Naive thymus-derived CD4-positive, alpha-beta T cell (primary cell): ENCODE measurements at regions not wholly inside any gene's neighbourhood (a gene's known extent, or its start where the extent isn't known, plus 50 kb on each side); places are given as distances from the start of the nearest gene placed in this dataset.

ENCODE experiments used
- ATAC-seq: fragments of 150-1000 bp; cut with Tn5 transposase; 2 replicates; pipeline ENCODE4 v1.10.0; 2021; ENCODE audit warnings: mild to moderate bottlenecking, moderate library complexity
- CTCF ChIA-PET: fragments of 350-600 bp; sonication (Branson Sonifier 250); formaldehyde crosslinking; loops from one replicate; lab custom pipeline; 2021; ENCODE audit warnings: antibody characterized with exemption; lab: Charles Lee
- POLR2A ChIA-PET: fragments of 350-600 bp; sonication (Branson Sonifier 250); formaldehyde crosslinking; loops from one replicate; lab custom pipeline; 2021; ENCODE audit warnings: antibody characterized with exemption, inconsistent platforms; lab: Charles Lee
- DNase-seq, 9 donors: peaks; one replicate each; pipeline versions ENCODE4 v3.0.0 to v3.0.0-alpha.2; 2020 to 2022; ENCODE audit warnings: mixed read lengths in 1 of 9
- H3K27ac ChIP-seq: one replicate; pipeline ENCODE4 v1.7.0; 2013; ENCODE audit warnings: mild to moderate bottlenecking, low read depth, low read length, moderate library complexity
- H3K27me3 ChIP-seq, 2 donors: one replicate each; pipeline ENCODE4 v1.7.0; 2013; ENCODE audit warnings: low read length in 2 of 2, mild to moderate bottlenecking in 2 of 2, moderate library complexity in 2 of 2; ENCODE audit not compliant: control insufficient read depth in 2 of 2, insufficient read depth in 2 of 2
- H3K36me3 ChIP-seq, 3 experiments: 1 replicate in 2 of 3; 2 replicates in 1 of 3; pipeline ENCODE4 v1.7.0; 2013; ENCODE audit warnings: low read length in 3 of 3, mild to moderate bottlenecking in 3 of 3, moderate library complexity in 1 of 3; ENCODE audit not compliant: insufficient read depth in 3 of 3, control insufficient read depth in 2 of 3
- H3K4me1 ChIP-seq, 2 donors: one replicate each; pipeline ENCODE4 v1.7.0; 2013; ENCODE audit warnings: low read length in 2 of 2, mild to moderate bottlenecking in 2 of 2, moderate library complexity in 1 of 2; ENCODE audit not compliant: control insufficient read depth in 2 of 2, insufficient read depth in 2 of 2
- H3K4me3 ChIP-seq: 2 replicates; pipeline ENCODE4 v1.7.0; 2013; ENCODE audit warnings: mild to moderate bottlenecking, low read length
- H3K9me3 ChIP-seq, 3 experiments: 1 replicate in 2 of 3; 2 replicates in 1 of 3; pipeline ENCODE4 v1.7.0; 2013; ENCODE audit warnings: low read length in 3 of 3; ENCODE audit not compliant: control insufficient read depth in 2 of 3
- H3K27ac Mint-ChIP-seq, 9 donors: one replicate each; pipeline ENCODE4 v1.8.0; 2020 to 2022; ENCODE audit warnings: mixed read lengths in 9 of 9, mild to moderate bottlenecking in 8 of 9, moderate library complexity in 5 of 9, inconsistent platforms in 2 of 9
- H3K27me3 Mint-ChIP-seq, 5 donors: one replicate each; pipeline ENCODE4 v1.8.0; 2021 to 2022; ENCODE audit warnings: mixed read lengths in 5 of 5, mild to moderate bottlenecking in 1 of 5
- H3K36me3 Mint-ChIP-seq, 5 donors: one replicate each; pipeline ENCODE4 v1.8.0; 2020 to 2022; ENCODE audit warnings: mixed read lengths in 5 of 5, mild to moderate bottlenecking in 3 of 5, inconsistent platforms in 1 of 5
- H3K4me1 Mint-ChIP-seq, 7 donors: one replicate each; pipeline ENCODE4 v1.8.0; 2020 to 2022; ENCODE audit warnings: mixed read lengths in 7 of 7, mild to moderate bottlenecking in 3 of 7, inconsistent platforms in 1 of 7
- H3K4me3 Mint-ChIP-seq, 10 donors: one replicate each; pipeline ENCODE4 v1.8.0; 2020 to 2022; ENCODE audit warnings: mild to moderate bottlenecking in 10 of 10, mixed read lengths in 10 of 10, moderate library complexity in 6 of 10, inconsistent platforms in 2 of 10
- H3K9me3 Mint-ChIP-seq, 11 donors: one replicate each; pipeline ENCODE4 v1.8.0; 2020 to 2022; ENCODE audit warnings: mixed read lengths in 11 of 11, mild to moderate bottlenecking in 4 of 11, inconsistent platforms in 1 of 11, moderate library complexity in 1 of 11
- intact Hi-C, 2 donors: fragments of 100-400 bp; cut with micrococcal nuclease; formaldehyde crosslinking; loops; one replicate each; pipeline ENCODE4 v1.15.1; 2023

DNA sequence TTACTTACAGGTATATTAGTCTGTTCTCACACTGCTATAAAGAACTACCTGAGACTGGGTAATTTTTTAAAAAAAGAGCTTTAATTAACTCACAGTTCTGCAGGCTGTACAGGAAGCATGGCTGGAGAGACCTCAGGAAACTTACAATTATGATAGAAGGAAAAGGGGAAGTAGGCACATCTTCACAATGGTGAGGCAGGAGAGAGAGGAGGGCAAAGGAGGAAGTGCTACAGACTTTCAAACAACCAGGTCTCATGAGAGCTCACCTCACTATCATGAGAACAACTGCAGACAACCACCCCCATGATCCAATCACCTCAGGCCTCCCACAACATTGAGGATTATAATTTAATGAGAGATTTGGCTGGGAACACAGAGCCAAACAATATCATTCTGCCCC is 511.7 kb downstream of the SLITRK6 start:
- DNase-seq, result no peak
- H3K9me3 ChIP-seq, result no peaks in the 10 kb centered on the region
- Mint-ChIP-seq H3K27ac (no peak overlapping the region), H3K4me3 (no peak overlapping the region), H3K36me3 (no peaks in the 10 kb centered on the region), H3K4me1 (no peaks in the 10 kb centered on the region), H3K9me3 (peaks cover 0 to 12% (median 1%) of the 10 kb centered on the region in 11 donors), H3K27me3 (no peaks in the 10 kb centered on the region)
- no peak overlapping the region for H3K4me3 ChIP-seq
- ATAC-seq, result no peak
- H3K27me3 ChIP-seq, result no peaks in the 10 kb centered on the region
- no peak overlapping the region for H3K27ac ChIP-seq
- intact Hi-C loops, result no loop called here
- H3K36me3 ChIP-seq, result no peaks in the 10 kb centered on the region
- no peaks in the 10 kb centered on the region for H3K4me1 ChIP-seq
- ChIA-PET CTCF (no interaction called here), POLR2A (no interaction called here)

DNA sequence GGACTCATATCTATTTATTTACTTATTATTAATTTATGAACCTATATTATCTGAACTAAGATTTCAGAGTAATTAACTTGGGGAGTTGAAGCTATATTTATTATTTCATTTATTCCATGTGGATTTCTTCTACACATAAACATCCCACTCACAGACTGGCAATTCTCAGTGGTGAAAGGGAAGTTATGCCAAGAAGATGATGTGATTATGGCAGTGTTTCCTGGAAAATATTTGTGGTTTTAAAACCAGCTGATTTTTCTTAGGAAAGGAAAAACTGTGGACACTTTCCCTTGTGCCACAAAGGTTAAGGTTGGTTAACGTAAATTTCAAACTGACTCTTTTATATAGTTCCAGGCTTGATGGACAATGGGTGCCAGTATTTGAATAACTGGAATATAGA is 513.1 kb downstream of the SLITRK6 start:
- H3K4me3 Mint-ChIP-seq, result no peak overlapping the region
- CTCF ChIA-PET, result no interaction called here
- no peak for ATAC-seq
- no peaks in the 10 kb centered on the region for H3K4me1 Mint-ChIP-seq
- Histone ChIP-seq H3K27me3 (no peaks in the 10 kb centered on the region), H3K4me1 (no peaks in the 10 kb centered on the region), H3K27ac (no peak overlapping the region), H3K36me3 (no peaks in the 10 kb centered on the region), H3K9me3 (no peaks in the 10 kb centered on the region), H3K4me3 (no peak overlapping the region)
- no peak for DNase-seq
- H3K9me3 Mint-ChIP-seq, result peaks cover 0 to 12% (median 1%) of the 10 kb centered on the region in 11 donors
- no peaks in the 10 kb centered on the region for H3K36me3 Mint-ChIP-seq
- H3K27me3 Mint-ChIP-seq, result no peaks in the 10 kb centered on the region
- POLR2A ChIA-PET, result no interaction called here
- no peak overlapping the region for H3K27ac Mint-ChIP-seq
- intact Hi-C loops, result no loop called here

DNA sequence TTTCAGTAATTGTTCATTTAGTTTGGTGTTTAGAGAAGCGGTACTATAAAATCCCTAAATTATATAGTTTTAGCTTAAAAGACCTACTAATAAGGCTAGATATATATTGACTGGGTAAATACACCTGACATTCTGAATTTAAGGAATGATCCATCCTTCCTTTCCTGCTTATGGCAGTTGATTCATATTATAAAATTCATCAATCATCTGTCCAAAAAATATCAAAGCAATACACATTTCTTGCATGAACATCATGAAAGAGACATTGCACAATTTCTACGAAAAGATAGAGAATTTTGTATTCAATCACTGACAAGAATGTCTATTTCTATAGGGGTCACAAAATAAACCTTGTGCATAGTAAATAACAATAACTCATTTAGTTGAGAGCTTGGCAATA is 514.9 kb downstream of the SLITRK6 start:
- Mint-ChIP-seq H3K9me3 (peaks cover 0 to 16% (median 4%) of the 10 kb centered on the region in 11 donors), H3K27me3 (no peaks in the 10 kb centered on the region), H3K36me3 (no peaks in the 10 kb centered on the region), H3K4me1 (no peaks in the 10 kb centered on the region), H3K27ac (no peak overlapping the region), H3K4me3 (no peak overlapping the region)
- CTCF ChIA-PET, result no interaction called here
- ATAC-seq (no peak), DNase-seq (no peak)
- intact Hi-C loops, result no loop called here
- no peak overlapping the region for H3K27ac ChIP-seq
- H3K9me3 ChIP-seq, result no peaks in the 10 kb centered on the region
- no peaks in the 10 kb centered on the region for H3K27me3 ChIP-seq
- no peaks in the 10 kb centered on the region for H3K4me1 ChIP-seq
- no peaks in the 10 kb centered on the region for H3K36me3 ChIP-seq
- no peak overlapping the region for H3K4me3 ChIP-seq
- POLR2A ChIA-PET, result no interaction called here

DNA sequence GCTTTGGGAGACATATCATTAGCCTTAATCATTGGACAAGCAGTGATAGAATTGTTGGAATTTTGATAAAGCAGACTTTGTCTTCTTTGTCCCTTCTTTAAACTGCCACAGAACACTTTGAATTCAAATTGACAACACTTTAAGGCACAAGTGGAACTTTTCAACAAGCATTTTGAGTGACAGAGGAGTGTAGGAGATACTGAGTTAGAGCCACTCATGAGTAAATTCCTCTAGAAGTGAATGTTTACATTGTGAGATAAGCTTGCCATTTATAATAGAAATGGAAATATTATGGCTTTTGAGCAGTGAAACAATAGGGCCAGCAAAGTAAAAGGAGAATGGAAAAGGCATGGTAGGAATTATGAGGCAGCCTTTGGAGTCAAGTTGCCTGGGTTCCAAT is 515.8 kb downstream of the SLITRK6 start:
- H3K36me3 Mint-ChIP-seq, result no peaks in the 10 kb centered on the region
- no peak overlapping the region for H3K4me3 ChIP-seq
- no peaks in the 10 kb centered on the region for H3K4me1 Mint-ChIP-seq
- H3K27ac ChIP-seq, result no peak overlapping the region
- H3K27me3 Mint-ChIP-seq, result no peaks in the 10 kb centered on the region
- no peak overlapping the region for H3K27ac Mint-ChIP-seq
- ATAC-seq (no peak), DNase-seq (no peak)
- H3K36me3 ChIP-seq, result no peaks in the 10 kb centered on the region
- no peaks in the 10 kb centered on the region for H3K9me3 ChIP-seq
- intact Hi-C loops, result no loop called here
- POLR2A ChIA-PET, result no interaction called here
- no peaks in the 10 kb centered on the region for H3K4me1 ChIP-seq
- peaks cover 0 to 11% (median 3%) of the 10 kb centered on the region in 11 donors for H3K9me3 Mint-ChIP-seq
- no peaks in the 10 kb centered on the region for H3K27me3 ChIP-seq
- no peak overlapping the region for H3K4me3 Mint-ChIP-seq
- CTCF ChIA-PET, result no interaction called here

DNA sequence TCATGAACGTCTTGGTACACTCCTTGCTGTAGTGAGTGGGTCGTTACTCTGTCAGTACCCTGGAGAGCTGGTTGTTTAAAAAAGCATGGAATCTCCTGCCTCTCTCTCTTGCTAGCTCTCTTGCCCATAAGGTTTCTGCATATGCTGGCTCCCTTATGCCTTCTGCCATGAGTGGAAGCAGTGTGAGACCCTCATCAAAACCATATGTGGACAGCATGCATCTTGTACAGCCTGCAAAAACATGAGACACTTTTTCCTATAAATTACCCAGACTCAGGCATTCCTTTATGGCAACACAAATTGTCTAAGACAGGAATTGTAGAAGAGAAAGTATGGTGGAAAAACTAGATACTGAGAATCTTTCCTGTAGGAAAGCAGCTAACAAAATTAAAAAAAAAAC is 516.3 kb downstream of the SLITRK6 start:
- Histone ChIP-seq H3K27ac (no peak overlapping the region), H3K27me3 (no peaks in the 10 kb centered on the region), H3K4me3 (no peak overlapping the region), H3K9me3 (no peaks in the 10 kb centered on the region), H3K36me3 (no peaks in the 10 kb centered on the region), H3K4me1 (no peaks in the 10 kb centered on the region)
- CTCF ChIA-PET, result no interaction called here
- no peaks in the 10 kb centered on the region for H3K4me1 Mint-ChIP-seq
- no peak for DNase-seq
- intact Hi-C loops, result no loop called here
- no peak overlapping the region for H3K4me3 Mint-ChIP-seq
- no peak overlapping the region for H3K27ac Mint-ChIP-seq
- no peak for ATAC-seq
- H3K27me3 Mint-ChIP-seq, result no peaks in the 10 kb centered on the region
- peaks cover 0 to 11% (median 3%) of the 10 kb centered on the region in 11 donors for H3K9me3 Mint-ChIP-seq
- POLR2A ChIA-PET, result no interaction called here
- H3K36me3 Mint-ChIP-seq, result no peaks in the 10 kb centered on the region

DNA sequence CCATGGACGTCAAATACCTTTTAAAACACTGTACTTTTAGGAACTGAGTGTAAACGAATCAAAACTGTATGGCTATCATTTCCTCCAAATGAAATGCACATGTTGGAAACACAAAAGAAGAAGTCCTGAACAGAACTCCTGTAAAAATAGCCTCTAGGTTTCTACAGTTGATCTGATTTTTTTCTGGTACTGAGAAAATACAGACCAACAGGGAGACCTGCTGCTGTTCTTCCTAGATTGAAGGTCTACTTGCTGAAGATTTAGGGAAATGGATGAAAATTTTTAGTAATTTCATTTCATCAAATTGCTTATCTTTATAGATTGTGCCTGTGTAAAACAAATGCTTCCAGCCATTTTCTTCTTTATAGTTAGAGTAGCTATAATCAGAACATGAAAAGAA is 520.4 kb downstream of the SLITRK6 start:
- ATAC-seq (no peak), DNase-seq (no peak)
- Histone ChIP-seq H3K27ac (no peak overlapping the region), H3K4me1 (no peaks in the 10 kb centered on the region), H3K36me3 (no peaks in the 10 kb centered on the region), H3K27me3 (no peaks in the 10 kb centered on the region), H3K9me3 (no peaks in the 10 kb centered on the region), H3K4me3 (no peak overlapping the region)
- Mint-ChIP-seq H3K36me3 (no peaks in the 10 kb centered on the region), H3K9me3 (peaks cover 0 to 18% (median 4%) of the 10 kb centered on the region in 11 donors), H3K4me1 (no peaks in the 10 kb centered on the region), H3K27me3 (no peaks in the 10 kb centered on the region), H3K27ac (no peak overlapping the region), H3K4me3 (no peak overlapping the region)
- POLR2A ChIA-PET, result no interaction called here
- intact Hi-C loops, result no loop called here
- CTCF ChIA-PET, result no interaction called here

DNA sequence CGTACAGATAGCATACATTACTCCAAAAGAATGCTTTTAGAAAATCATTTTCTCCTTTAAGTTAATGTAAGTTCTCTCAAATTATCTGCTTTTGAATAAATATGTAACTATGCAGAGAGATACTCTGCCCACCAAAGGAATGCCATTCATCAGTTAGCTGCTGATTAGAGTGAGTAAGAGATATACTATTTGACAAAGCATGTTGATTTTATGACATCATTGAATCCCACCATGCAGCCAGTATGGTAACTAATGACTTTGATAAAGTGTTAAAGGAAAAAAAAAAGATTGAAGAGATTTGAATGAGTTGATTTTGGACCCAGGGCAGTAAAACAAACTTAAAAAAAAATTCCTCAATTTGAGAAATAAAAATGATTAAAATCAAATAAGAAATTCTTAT is 521.5 kb downstream of the SLITRK6 start:
- H3K9me3 Mint-ChIP-seq, result peaks cover 0 to 18% (median 4%) of the 10 kb centered on the region in 11 donors
- H3K4me1 Mint-ChIP-seq, result no peaks in the 10 kb centered on the region
- H3K36me3 Mint-ChIP-seq, result no peaks in the 10 kb centered on the region
- CTCF ChIA-PET, result interaction anchor here (0.7 kb wide), 1 partner anchor 59 kb away, joined by 3 read pairs; no protein-coding TSS in a partner anchor
- H3K27me3 Mint-ChIP-seq, result no peaks in the 10 kb centered on the region
- no peak overlapping the region for H3K27ac ChIP-seq
- intact Hi-C loops, result no loop called here
- no peaks in the 10 kb centered on the region for H3K4me1 ChIP-seq
- H3K4me3 Mint-ChIP-seq, result no peak overlapping the region
- no peaks in the 10 kb centered on the region for H3K36me3 ChIP-seq
- no peaks in the 10 kb centered on the region for H3K9me3 ChIP-seq
- DNase-seq (no peak), ATAC-seq (no peak)
- H3K27ac Mint-ChIP-seq, result no peak overlapping the region
- H3K4me3 ChIP-seq, result no peak overlapping the region
- no peaks in the 10 kb centered on the region for H3K27me3 ChIP-seq
- POLR2A ChIA-PET, result no interaction called here
